ENCODE measurements at regions not wholly inside any gene's neighbourhood (a gene's known extent, or its start where the extent isn't known, plus 50 kb on each side); places are given as distances from the start of the nearest gene placed in this dataset.

DNA sequence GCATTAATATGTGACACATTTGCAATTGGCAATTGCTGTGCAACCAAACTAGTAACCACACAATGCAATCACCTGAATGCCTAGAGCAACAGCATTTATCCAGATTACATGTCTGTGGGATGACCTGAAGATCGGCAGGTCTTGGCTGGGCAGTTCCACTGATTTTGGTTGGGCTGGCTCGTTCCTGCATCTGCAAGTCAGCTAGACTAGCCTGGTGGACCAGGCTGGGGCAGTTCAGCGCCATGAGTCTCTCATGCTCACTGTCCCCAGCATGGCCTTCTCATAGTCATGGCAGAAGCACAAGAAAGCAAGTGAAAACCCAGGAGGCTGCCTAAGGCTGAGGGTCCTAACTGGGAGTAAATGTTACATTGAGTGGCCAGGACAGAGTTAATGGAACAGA, 229.1 kb upstream of the TSHZ3 start:
- Histone ChIP-seq H3K27ac (ENCODE audit: control insufficient read depth, insufficient read depth, low read length) (no peak overlapping the region), H3K79me2 (ENCODE audit: control insufficient read depth, insufficient read depth, low read length) (no peaks in the 10 kb centered on the region), H3K27me3 (ENCODE audit: control insufficient read depth, extremely low read depth, insufficient read depth, low read length) (no peaks in the 10 kb centered on the region), H3K4me2 (ENCODE audit: control insufficient read depth, extremely low read depth, insufficient read depth, low read depth, low read length) (no peak overlapping the region), H3K9me3 (ENCODE audit: control insufficient read depth, low read depth, low read length) (no peaks in the 10 kb centered on the region), H3K9ac (ENCODE audit: control insufficient read depth, extremely low read depth, insufficient read depth, low read length) (no peak overlapping the region), H3K4me1 (ENCODE audit: control insufficient read depth, extremely low read depth, insufficient read depth, low read length) (no peaks in the 10 kb centered on the region), H4K20me1 (ENCODE audit: control insufficient read depth, extremely low read depth, insufficient read depth, low read length) (no peaks in the 10 kb centered on the region), H3K4me3 (ENCODE audit: control insufficient read depth in 2 of 3, extremely low read depth in 1 of 3, insufficient read depth in 2 of 3, low read depth in 1 of 3, low read length in 3 of 3) (no peak overlapping the region), H3K9me1 (ENCODE audit: control insufficient read depth, extremely low read depth, insufficient read depth, low read length) (no peaks in the 10 kb centered on the region), H2AFZ (ENCODE audit: control insufficient read depth, low read length) (no peak overlapping the region), H3K36me3 (ENCODE audit: control insufficient read depth in 2 of 2, extremely low read depth in 1 of 2, insufficient read depth in 2 of 2, low read length in 2 of 2) (no peaks in the 10 kb centered on the region)
- dilution Hi-C loops (cut with MboI; ENCODE audit: extremely low pct_ligation_motif_present, low sequenced_read_pairs) = no loop called here
- DNase-seq (ENCODE audit: low read depth, low spot score) (no peak), FAIRE-seq (no peak)
- TF ChIP-seq, protein P1, sequence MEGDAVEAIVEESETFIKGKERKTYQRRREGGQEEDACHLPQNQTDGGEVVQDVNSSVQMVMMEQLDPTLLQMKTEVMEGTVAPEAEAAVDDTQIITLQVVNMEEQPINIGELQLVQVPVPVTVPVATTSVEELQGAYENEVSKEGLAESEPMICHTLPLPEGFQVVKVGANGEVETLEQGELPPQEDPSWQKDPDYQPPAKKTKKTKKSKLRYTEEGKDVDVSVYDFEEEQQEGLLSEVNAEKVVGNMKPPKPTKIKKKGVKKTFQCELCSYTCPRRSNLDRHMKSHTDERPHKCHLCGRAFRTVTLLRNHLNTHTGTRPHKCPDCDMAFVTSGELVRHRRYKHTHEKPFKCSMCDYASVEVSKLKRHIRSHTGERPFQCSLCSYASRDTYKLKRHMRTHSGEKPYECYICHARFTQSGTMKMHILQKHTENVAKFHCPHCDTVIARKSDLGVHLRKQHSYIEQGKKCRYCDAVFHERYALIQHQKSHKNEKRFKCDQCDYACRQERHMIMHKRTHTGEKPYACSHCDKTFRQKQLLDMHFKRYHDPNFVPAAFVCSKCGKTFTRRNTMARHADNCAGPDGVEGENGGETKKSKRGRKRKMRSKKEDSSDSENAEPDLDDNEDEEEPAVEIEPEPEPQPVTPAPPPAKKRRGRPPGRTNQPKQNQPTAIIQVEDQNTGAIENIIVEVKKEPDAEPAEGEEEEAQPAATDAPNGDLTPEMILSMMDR (optimal IDR thresholded peaks at IDR 0.05 in 1 of 3, IDR thresholded peaks at IDR 0.05 in 1 of 3, conservative IDR thresholded peaks at IDR 0.05 in 1 of 3; ENCODE audit: extremely low read depth in 1 of 3, insufficient read depth in 2 of 3, low read length in 3 of 3) = no peak
- TF ChIP-seq EZH2 (IDR thresholded peaks at IDR 0.05; ENCODE audit: low read length) = no peak

DNA sequence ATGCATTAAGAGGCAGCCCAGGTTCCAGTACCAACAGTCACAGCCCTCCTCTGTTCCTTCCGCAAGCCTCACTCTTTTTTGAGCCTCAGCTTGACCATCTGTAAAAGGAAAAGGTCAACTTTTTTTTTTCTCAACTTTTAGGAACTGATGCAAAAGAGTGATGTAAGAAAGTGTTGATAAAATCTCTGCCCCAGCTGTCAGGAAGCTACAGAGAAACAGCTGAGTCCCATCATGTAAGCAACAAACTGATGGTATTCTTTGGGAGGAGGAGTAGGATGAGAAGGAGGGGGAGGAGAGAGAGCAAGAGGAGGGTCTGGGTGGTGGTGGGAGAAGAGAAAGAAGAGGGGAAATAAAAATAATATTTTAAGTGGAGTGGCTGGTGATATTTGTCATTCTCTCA, 233.9 kb upstream of the TSHZ3 start:
- FAIRE-seq (no peak), DNase-seq (ENCODE audit: low read depth, low spot score) (no peak)
- Histone ChIP-seq H3K79me2 (ENCODE audit: control insufficient read depth, insufficient read depth, low read length) (no peaks in the 10 kb centered on the region), H3K4me3 (ENCODE audit: control insufficient read depth in 2 of 3, extremely low read depth in 1 of 3, insufficient read depth in 2 of 3, low read depth in 1 of 3, low read length in 3 of 3) (no peak overlapping the region), H4K20me1 (ENCODE audit: control insufficient read depth, extremely low read depth, insufficient read depth, low read length) (no peaks in the 10 kb centered on the region), H3K9ac (ENCODE audit: control insufficient read depth, extremely low read depth, insufficient read depth, low read length) (no peak overlapping the region), H3K27ac (ENCODE audit: control insufficient read depth, insufficient read depth, low read length) (no peak overlapping the region), H3K4me1 (ENCODE audit: control insufficient read depth, extremely low read depth, insufficient read depth, low read length) (no peaks in the 10 kb centered on the region), H2AFZ (ENCODE audit: control insufficient read depth, low read length) (no peak overlapping the region), H3K9me1 (ENCODE audit: control insufficient read depth, extremely low read depth, insufficient read depth, low read length) (no peaks in the 10 kb centered on the region), H3K27me3 (ENCODE audit: control insufficient read depth, extremely low read depth, insufficient read depth, low read length) (no peaks in the 10 kb centered on the region), H3K36me3 (ENCODE audit: control insufficient read depth in 2 of 2, extremely low read depth in 1 of 2, insufficient read depth in 2 of 2, low read length in 2 of 2) (no peaks in the 10 kb centered on the region), H3K4me2 (ENCODE audit: control insufficient read depth, extremely low read depth, insufficient read depth, low read depth, low read length) (no peak overlapping the region), H3K9me3 (ENCODE audit: control insufficient read depth, low read depth, low read length) (no peaks in the 10 kb centered on the region)
- dilution Hi-C loops (cut with MboI; ENCODE audit: extremely low pct_ligation_motif_present, low sequenced_read_pairs) = no loop called here
- TF ChIP-seq, protein P1 (optimal IDR thresholded peaks at IDR 0.05 in 1 of 3, IDR thresholded peaks at IDR 0.05 in 1 of 3, conservative IDR thresholded peaks at IDR 0.05 in 1 of 3; ENCODE audit: extremely low read depth in 1 of 3, insufficient read depth in 2 of 3, low read length in 3 of 3) = no peak
- no peak for TF ChIP-seq EZH2 (IDR thresholded peaks at IDR 0.05; ENCODE audit: low read length)

Measured in keratinocyte (primary cell).